Left lung (tissue), 4 donors: ENCODE measurements at regions not wholly inside any gene's neighbourhood (a gene's known extent, or its start where the extent isn't known, plus 50 kb on each side); places are given as distances from the start of the nearest gene placed in this dataset.
"Not testable (repeated sequence)": the region's sequence is repeated elsewhere in the genome, so short reads cannot be mapped to it uniquely, and the experiment has no call there.

ENCODE experiments used
- ATAC-seq: fragments of 200-7000 bp; cut with Tn5 transposase; one replicate; pipeline ENCODE4 v1.9.1; 2020; ENCODE audit warnings: moderate library complexity
- DNase-seq, 4 donors: peaks; one replicate each; pipeline ENCODE4 v3.0.0-alpha.2; 2013 to 2020
- H3K27ac ChIP-seq, 2 donors: fragments of 200-600 bp; sonication (generic) in 1 of 2; one replicate each; pipeline versions ENCODE4 v1.5.0 to v1.8.0; 2020 to 2021
- H3K27me3 ChIP-seq, 2 donors: fragments of 200-600 bp; sonication (generic) in 1 of 2; one replicate each; pipeline versions ENCODE4 v1.5.0 to v1.8.0; 2020 to 2021
- H3K36me3 ChIP-seq, 2 donors: fragments of 200-600 bp; sonication (generic) in 1 of 2; one replicate each; pipeline versions ENCODE4 v1.5.0 to v1.8.0; 2020 to 2021
- H3K4me1 ChIP-seq, 2 donors: fragments of 200-600 bp; one replicate each; pipeline ENCODE4 v1.8.0; 2021
- H3K4me3 ChIP-seq, 2 donors: fragments of 200-600 bp; sonication (generic) in 1 of 2; one replicate each; pipeline versions ENCODE4 v1.5.0 to v1.8.0; 2020 to 2021; ENCODE audit warnings: mild to moderate bottlenecking in 1 of 2
- H3K9me3 ChIP-seq, 2 donors: fragments of 200-600 bp; sonication (generic) in 1 of 2; one replicate each; pipeline versions ENCODE4 v1.5.0 to v1.8.0; 2020 to 2021
- CTCF ChIP-seq, 2 donors: fragments of 200-600 bp; sonication (generic) in 1 of 2; IDR thresholded peaks; one replicate each; pipeline versions ENCODE4 v1.5.0 to v1.8.0; 2021; ENCODE audit warnings: antibody characterized with exemption in 2 of 2
- intact Hi-C, 2 donors: fragments of 100-400 bp; cut with DNase I; formaldehyde crosslinking; loops; one replicate each; pipeline versions ENCODE4 v1.11.2 to v1.14.2; 2022
- donor health status: DM: no; HTN: yes; CAD: no.
- donor health status: DM: no; HTN: no; CAD: no.

- Histone ChIP-seq H3K9me3 (no peaks in the 10 kb centered on the region), H3K36me3 (no peaks in the 10 kb centered on the region), H3K27me3 (no peaks in the 10 kb centered on the region), H3K27ac (no peak overlapping the region), H3K4me3 (no peak overlapping the region), H3K4me1 (no peaks in the 10 kb centered on the region)
- ATAC-seq (no peak), DNase-seq (no peak)
- TF ChIP-seq CTCF (IDR thresholded peaks at IDR 0.05), result no peak
- intact Hi-C loops, result no loop called here
Measured at GRCh38 chr6:167219967-167220512, 62.3 kb upstream of the GPR31 start.

GRCh38 chr6:167221400-167222201 is 63.8 kb upstream of the GPR31 start:
- Histone ChIP-seq H3K4me1 (no peaks in the 10 kb centered on the region), H3K27me3 (peaks cover 0 to 5% of the 10 kb centered on the region in 2 donors), H3K4me3 (no peak overlapping the region), H3K27ac (no peak overlapping the region), H3K9me3 (no peaks in the 10 kb centered on the region), H3K36me3 (no peaks in the 10 kb centered on the region)
- intact Hi-C loops, result no loop called here
- DNase-seq, result no peak
- ATAC-seq, result no peak
- no peak for TF ChIP-seq CTCF (IDR thresholded peaks at IDR 0.05)

GRCh38 chr6:167225566-167226382 is 65.3 kb upstream of the UNC93A start:
- H3K9me3 ChIP-seq, intact Hi-C loops, DNase-seq: not testable (repeated sequence)

GRCh38 chr6:167226383-167226685 is 64.8 kb upstream of the UNC93A start:
- no peak for TF ChIP-seq CTCF (IDR thresholded peaks at IDR 0.05)
- Histone ChIP-seq H3K4me1 (no peaks in the 10 kb centered on the region), H3K4me3 (no peak overlapping the region), H3K27me3 (peaks cover 0 to 32% of the 10 kb centered on the region in 2 donors), H3K36me3 (no peaks in the 10 kb centered on the region), H3K9me3 (no peaks in the 10 kb centered on the region), H3K27ac (no peak overlapping the region)
- intact Hi-C loops, result no loop called here
- no peak for DNase-seq
- no peak for ATAC-seq

More at GRCh38 chr6:167225566-167226382, 65.3 kb upstream of the UNC93A start:
- not testable (repeated sequence) for H3K27ac ChIP-seq, H3K4me1 ChIP-seq, H3K4me3 ChIP-seq, H3K36me3 ChIP-seq
- ATAC-seq, result peak; percentile 80
- peaks cover 0 to 32% of the 10 kb centered on the region in 2 donors for H3K27me3 ChIP-seq

- no peak for TF ChIP-seq CTCF (IDR thresholded peaks at IDR 0.05)
- H3K4me1 ChIP-seq, result no peaks in the 10 kb centered on the region
- intact Hi-C loops, result no loop called here
- no peaks in the 10 kb centered on the region for H3K36me3 ChIP-seq
- peaks cover 0 to 32% of the 10 kb centered on the region in 2 donors for H3K27me3 ChIP-seq
- H3K9me3 ChIP-seq, result no peaks in the 10 kb centered on the region
- no peak for ATAC-seq
- H3K4me3 ChIP-seq, result no peak overlapping the region
- H3K27ac ChIP-seq, result no peak overlapping the region
- no peak for DNase-seq
Measured at GRCh38 chr6:167226791-167227190, 64.3 kb upstream of the UNC93A start.
